Midbrain (tissue), 1 donor: ENCODE measurements at regions not wholly inside any gene's neighbourhood (a gene's known extent, or its start where the extent isn't known, plus 50 kb on each side); places are given as distances from the start of the nearest gene placed in this dataset.

Source experiments
- DNase-seq: peaks from one replicate; lab custom pipeline; 2025; lab: John Stamatoyannopoulos, UW

DNA sequence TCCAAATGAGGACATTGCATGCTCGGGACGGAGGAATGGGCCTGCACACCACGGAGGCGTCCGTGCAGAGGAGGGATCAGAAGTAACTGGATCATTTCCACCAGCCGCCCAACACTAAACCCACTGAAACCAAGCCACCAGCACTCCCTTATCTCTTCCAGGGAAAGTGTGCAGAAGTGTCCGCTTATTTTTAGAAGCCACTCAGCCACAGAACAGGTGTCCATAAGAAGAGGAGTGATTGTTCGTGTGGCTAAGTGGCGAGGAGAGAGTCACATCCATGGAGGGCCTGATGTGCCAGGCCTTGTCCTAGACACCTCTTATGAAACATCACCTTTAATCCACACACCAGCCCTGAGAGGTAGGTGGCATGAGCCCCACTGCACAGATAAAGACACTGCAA lies 407.9 kb upstream of the NPVF start:
- no peak for DNase-seq

DNA sequence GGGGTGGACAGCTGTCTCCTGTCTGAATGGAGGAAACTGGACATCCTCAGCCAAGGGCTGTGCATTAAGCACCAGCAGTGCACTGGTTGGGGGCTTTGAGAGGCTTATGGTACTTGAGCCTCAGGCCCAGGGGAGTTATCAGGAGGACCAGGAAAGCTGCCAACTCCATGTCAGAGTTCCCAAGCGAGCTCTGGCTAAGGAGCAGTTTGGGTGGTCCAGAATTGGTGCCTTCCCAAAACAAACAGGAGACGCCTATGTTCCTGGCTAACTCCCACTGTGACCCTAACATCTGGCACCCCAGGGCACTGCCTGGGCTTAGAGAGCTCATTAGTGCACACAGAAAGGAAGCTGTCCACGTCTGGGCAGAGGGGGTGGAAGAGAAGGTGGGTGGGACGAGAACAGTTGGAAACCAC lies 408.6 kb upstream of the NPVF start:
- DNase-seq: no peak

DNA sequence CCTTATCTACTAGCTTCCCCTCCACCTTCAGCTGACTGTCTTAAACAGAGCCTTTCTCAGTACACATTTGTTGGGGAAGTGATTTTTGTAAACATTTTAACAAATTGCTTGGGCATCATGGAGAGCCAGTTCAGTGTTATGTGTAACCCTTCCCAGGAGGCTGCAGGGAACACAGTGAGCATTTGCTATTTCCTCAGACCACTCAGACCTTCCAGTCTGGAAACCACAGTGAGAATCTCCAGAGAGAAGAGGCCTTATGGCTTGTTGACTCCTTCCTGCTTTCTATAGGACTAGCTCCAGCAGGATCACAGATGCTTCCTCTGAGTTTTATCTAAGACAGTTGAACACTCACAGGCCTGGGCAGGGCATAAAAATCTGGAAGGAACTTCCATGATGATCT lies 409.8 kb upstream of the NPVF start:
- no peak for DNase-seq

DNA sequence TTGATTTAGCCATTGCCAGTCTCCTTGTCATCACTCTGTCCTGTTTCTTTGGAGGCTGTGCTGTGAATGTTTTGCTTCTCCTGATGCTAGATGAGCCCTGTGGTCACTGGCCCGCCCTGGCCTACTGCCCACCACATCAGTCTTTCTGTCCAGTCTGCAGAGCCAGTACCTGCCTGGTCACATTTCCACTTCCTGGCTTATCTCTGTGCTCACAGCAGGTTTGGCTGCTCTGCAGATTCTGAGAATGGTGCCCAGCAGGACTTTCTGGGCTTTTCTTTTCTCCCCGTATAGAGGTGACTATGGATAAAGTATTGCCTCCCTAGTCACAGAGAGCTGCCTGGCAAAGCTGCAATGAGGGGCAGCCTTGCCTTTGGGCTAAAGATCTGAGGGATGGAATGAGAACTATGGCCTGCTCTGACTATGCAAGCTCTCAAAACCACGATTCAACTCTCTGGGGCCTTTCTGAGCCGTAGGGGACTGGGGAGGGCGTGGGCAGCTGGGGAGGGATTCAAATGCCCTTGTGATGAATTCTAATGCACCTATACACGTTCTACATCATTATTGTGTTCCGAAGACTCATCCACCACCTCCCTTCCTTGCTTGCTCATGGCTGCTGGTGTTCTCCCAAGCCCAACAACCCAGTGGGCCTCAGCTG lies 410.4 kb upstream of the NPVF start:
- no peak for DNase-seq

DNA sequence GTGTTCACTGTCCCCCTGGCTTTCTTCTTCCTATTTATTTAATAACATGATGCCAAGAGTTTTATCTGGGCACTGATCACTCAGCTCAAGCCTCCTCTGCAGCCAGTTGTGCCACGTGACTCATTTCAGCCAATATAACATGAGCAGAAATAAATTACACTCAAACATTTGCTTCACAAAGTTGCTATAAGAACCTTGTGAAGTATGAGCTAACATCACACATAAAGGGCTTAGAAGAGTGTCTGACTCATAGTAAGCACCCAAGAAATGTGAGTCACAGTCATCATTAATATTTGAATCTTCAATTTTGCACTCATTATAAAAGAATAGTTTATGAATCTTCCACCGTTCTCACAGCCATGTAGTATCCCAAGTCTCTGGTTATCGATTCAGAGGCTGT lies 414.6 kb upstream of the NPVF start:
- DNase-seq: no peak

DNA sequence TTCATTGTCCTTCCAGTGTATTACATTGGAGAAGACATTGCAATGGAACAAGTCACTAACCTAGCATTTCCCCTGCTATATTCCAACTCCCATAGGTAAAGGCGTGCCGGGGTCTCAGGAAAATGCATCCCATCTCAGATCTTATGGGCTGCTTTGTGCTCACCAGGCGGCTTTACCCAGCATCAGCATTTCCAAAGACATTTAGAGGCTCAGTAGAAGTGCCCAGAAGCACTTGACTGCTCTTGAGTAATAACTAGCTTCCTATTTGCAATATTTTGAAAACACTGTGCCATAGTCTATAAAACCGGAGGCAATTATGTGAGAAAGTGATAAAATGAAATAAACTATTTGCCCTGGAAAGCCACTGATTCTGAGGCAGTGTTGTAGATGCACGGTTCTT lies 415.0 kb upstream of the NPVF start:
- DNase-seq: no peak

DNA sequence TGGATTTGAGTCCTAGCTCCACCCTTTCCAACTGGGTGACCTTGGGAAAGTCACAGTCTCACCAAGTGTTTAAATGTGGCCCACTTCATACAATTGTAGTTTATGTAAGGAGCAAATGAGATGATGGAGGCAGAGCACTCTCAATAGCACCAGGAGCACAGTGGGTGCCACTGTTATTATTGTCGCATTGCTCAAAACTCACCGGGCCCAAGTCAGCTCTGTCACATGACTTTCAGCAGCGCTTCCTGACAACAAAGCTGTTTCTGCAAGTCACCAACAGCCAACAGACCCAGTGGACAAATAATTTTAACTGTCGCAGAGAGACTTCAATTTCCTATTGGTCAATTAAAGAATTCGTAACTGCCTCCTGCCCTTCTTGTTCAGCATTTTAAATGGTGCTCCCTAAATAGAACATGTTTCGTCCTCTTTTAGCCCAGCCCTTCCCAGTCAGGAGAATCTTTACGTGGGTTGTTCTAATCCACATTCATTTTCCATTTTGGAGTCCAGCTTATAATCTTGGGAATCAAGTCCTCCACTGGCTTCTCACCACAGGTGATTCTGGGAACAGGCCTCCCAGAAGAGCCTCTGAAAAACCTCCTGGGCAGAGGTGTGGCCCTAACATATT lies 415.6 kb upstream of the NPVF start:
- DNase-seq: no peak

GRCh38 chr7:25646726-25647413 lies 418.6 kb upstream of the NPVF start:
- DNase-seq: no peak

DNA sequence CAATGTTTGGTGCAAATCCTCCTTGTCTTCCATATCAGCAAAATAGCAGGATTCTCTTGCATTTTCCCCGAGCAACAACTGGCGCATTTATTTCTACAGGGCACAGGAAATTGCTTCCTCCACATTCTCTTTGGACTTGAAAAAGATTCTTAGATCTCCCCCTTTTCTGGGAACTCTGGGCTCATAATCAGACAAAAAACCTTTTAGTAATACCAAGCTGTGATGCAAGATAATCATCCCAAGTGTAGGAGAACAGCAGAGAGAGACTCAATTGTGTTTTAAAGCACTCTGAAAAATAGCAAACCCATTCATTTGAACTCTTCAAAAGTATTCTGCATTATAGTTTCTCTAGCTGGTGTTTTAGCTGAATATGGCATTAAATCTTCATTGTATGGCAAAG lies 419.6 kb upstream of the NPVF start:
- DNase-seq: no peak

GRCh38 chr7:25652366-25652765 lies 424.1 kb upstream of the NPVF start:
- no peak for DNase-seq

- DNase-seq: no peak
Measured at GRCh38 chr7:25653384-25653783, 425.1 kb upstream of the NPVF start.

DNA sequence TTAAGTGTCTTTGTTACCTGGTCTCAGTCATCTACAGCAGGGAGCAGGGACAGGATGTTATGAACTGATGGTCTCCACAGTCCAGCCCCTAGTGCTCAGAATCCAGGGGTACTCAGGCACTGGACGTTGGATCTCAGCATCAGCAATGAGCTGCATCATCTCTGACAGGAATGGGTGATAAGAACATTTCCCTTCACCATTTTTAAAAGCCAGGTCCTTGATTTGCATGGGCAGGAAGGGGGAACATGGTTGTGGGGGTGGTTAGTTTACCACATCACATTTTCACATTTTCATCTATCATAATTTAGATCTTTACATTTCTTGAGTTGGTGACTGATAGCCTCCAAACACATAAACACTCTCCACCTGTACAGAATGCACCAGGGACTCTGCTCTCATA lies 427.8 kb upstream of the NPVF start:
- DNase-seq: no peak

GRCh38 chr7:25656581-25657026 lies 428.3 kb upstream of the NPVF start:
- peak; percentile 23 for DNase-seq

- no peak for DNase-seq
Measured at GRCh38 chr7:25658375-25658774, 430.1 kb upstream of the NPVF start.

DNA sequence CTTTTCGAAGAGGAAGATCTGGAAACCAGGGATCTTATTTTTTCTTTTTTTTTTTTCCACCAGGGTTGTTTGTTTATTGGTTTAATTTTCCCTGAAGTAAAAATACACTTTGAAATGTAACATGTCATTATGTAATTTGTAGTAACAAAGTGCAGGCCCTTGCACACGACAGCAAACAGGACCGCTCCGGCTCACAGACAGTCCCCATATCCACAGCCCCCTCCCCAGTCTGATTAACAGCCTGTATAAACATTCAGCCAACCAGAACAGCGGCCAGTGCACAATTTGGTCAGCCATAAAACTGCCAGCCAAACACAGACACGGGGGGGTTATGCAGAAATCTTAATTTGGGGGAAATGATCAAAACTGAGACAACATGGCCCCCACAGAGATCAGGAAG lies 431.6 kb upstream of the NPVF start:
- DNase-seq: no peak

GRCh38 chr7:25662841-25663800 lies 434.8 kb upstream of the NPVF start:
- no peak for DNase-seq

DNA sequence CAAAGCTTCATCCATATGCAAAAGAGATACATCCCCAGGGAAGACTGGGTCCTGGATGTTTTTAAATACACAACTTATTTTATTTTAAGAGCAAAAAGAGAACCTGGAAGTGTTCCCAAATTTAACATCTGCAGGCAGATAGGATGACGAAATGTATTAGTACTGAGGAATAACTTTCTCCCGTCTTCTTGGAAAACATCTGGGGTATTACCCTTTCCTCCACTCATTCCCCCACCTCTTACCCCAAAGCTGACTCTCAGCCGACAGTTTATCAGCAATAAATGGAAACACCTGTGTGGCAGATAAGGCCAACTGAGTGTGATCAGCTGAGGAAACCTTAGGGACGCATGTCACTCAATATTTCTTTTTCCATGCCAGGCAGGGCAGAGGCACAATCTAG lies 435.6 kb upstream of the NPVF start:
- DNase-seq: no peak

DNA sequence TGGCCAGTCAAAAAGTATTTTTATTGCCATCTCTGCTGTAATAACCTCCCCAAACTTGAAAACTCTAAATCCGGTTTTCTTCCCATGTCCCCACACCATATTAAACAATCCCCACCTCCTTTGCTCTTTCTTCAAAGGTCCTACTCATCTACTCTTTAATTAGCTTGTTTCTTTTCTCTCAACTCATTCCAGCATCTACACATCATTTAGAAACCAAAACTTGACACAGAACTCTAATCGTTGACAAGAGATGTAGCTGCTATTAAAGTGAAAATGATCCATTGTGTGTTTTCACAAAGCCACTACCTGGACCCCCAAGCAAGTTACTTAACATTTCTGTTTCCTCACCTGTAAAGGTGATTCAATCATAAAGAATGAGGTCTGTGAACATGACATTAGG lies 436.3 kb upstream of the NPVF start:
- no peak for DNase-seq

GRCh38 chr7:25665374-25665773 lies 437.1 kb upstream of the NPVF start:
- no peak for DNase-seq

DNA sequence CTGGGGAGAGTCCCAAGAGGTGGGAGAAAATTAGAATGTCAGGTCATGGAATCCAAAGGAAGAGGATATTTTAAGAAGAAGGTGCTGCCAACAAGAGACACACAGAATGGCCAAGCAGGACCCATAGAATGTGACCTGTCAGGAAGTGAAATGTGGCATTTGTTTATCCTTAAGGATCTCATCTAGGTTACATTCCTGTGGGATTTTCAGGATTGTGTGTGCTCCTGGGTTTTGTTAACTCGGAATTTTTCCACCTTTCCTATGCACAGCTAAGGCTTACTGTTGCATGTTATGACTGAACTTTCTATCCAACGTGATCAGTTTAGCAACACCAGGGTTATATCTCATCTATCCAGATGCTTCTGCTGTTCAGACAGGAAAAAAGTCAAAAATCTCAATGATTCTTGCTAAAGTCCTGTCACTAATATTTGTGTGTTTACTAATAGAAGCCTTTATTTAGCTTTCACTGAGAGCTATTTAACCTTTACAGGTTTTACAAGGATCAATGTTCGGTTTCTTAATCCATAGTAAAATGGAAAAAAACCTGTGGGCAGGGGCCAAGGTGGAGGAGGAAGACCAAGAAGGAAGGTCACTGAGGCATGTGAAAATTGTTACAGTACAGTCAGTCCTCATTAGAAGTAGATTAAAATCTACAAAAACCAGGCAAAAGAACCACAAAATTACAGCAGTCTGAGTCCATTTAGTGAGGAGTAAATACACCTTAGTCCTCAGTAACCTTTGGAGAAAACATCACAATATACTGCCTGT lies 437.8 kb upstream of the NPVF start:
- DNase-seq: no peak

DNA sequence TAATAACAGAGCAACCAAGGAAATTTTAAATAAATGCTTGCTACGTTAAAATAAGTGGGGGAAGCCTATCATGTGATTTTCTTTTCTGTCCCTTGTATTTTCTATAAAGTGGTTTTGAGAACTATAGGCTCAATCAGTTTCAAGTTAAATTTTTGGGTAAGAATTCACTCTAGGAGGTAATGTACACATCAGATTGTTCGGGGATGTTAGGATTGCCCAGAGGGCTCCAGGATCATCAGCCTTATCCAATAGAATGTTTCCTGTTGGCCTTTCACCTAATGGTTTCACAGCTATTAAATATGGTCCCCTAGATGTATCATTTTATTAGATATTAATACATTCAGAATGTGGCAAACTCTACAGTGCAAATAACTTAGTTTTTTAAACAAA lies 438.4 kb upstream of the NPVF start:
- DNase-seq: no peak
